DND-41 (cell line): ENCODE measurements at regions not wholly inside any gene's neighbourhood (a gene's known extent, or its start where the extent isn't known, plus 50 kb on each side); places are given as distances from the start of the nearest gene placed in this dataset.

ENCODE experiments used
- ATAC-seq: fragments of 200-7000 bp; cut with Tn5 transposase; 3 replicates; pipeline ENCODE4 v1.9.1; 2021; ENCODE audit warnings: low read depth; ENCODE audit not compliant: insufficient read depth
- DNase-seq: peaks from one replicate; pipeline ENCODE4 v3.0.0-alpha.2; 2020
- H2AFZ ChIP-seq: 2 replicates; pipeline ENCODE4 v1.6.0; 2012; ENCODE audit warnings: low read depth, low read length
- H3K27ac ChIP-seq: 2 replicates; pipeline ENCODE4 v1.5.1; 2012; ENCODE audit warnings: low read length, inconsistent platforms
- H3K27me3 ChIP-seq: fragments of 200-600 bp; sonication (generic); 2 replicates; pipeline ENCODE4 v1.6.0; 2012; ENCODE audit warnings: low read length, mild to moderate bottlenecking, inconsistent platforms; ENCODE audit not compliant: insufficient read depth, poor library complexity
- H3K36me3 ChIP-seq: 2 replicates; pipeline ENCODE4 v1.5.1; 2012; ENCODE audit warnings: low read length, inconsistent platforms; ENCODE audit not compliant: insufficient read depth
- H3K4me1 ChIP-seq: 2 replicates; pipeline ENCODE4 v1.5.1; 2012; ENCODE audit warnings: mild to moderate bottlenecking, low read length; ENCODE audit not compliant: insufficient read depth
- H3K4me2 ChIP-seq: 2 replicates; pipeline ENCODE4 v1.6.0; 2012; ENCODE audit warnings: mild to moderate bottlenecking, moderate library complexity, low read length, inconsistent platforms; ENCODE audit not compliant: insufficient read depth
- H3K4me3 ChIP-seq, 2 experiments: fragments of 200-600 bp in 1 of 2; shearing (Covaris generic) in 1 of 2; 2 replicates each; pipeline ENCODE4 v1.5.1; 2012 to 2016; ENCODE audit warnings: inconsistent platforms in 2 of 2, low read length in 2 of 2, mild to moderate bottlenecking in 2 of 2, low read depth in 1 of 2, moderate library complexity in 1 of 2
- H3K79me2 ChIP-seq: 2 replicates; pipeline ENCODE4 v1.6.0; 2012; ENCODE audit warnings: low read length, inconsistent platforms; ENCODE audit not compliant: insufficient read depth
- H3K9ac ChIP-seq: 2 replicates; pipeline ENCODE4 v1.6.0; 2012; ENCODE audit warnings: low read depth, mild to moderate bottlenecking, inconsistent platforms, low read length, moderate library complexity
- H3K9me3 ChIP-seq: 2 replicates; pipeline ENCODE4 v1.5.1; 2012; ENCODE audit warnings: low read length, moderate library complexity, mild to moderate bottlenecking, inconsistent platforms; ENCODE audit not compliant: insufficient read depth, severe bottlenecking
- H4K20me1 ChIP-seq: 2 replicates; pipeline ENCODE4 v1.6.0; 2012; ENCODE audit warnings: low read length; ENCODE audit not compliant: insufficient read depth
- CTCF ChIP-seq: IDR thresholded peaks from 2 replicates; pipeline ENCODE4 v1.5.1; 2012; ENCODE audit warnings: borderline replicate concordance, low read length, moderate library complexity, mild to moderate bottlenecking; ENCODE audit not compliant: poor library complexity, severe bottlenecking; ENCODE audit errors: extremely low read depth
- EZH2 ChIP-seq: IDR thresholded peaks from 3 replicates; pipeline ENCODE4 v1.6.1; 2012; ENCODE audit warnings: borderline replicate concordance, low read depth, mild to moderate bottlenecking, moderate library complexity, low read length, inconsistent platforms; ENCODE audit not compliant: severe bottlenecking

- DNase-seq (no peak), ATAC-seq (no peak)
- Histone ChIP-seq H3K4me2 (no peak overlapping the region), H3K36me3 (no peaks in the 10 kb centered on the region), H3K9me3 (peaks cover under 1% of the 10 kb centered on the region), H3K4me1 (no peaks in the 10 kb centered on the region), H3K79me2 (no peaks in the 10 kb centered on the region), H3K4me3 (no peak overlapping the region), H4K20me1 (no peaks in the 10 kb centered on the region), H2AFZ (no peak overlapping the region), H3K27ac (no peak overlapping the region), H3K9ac (no peak overlapping the region), H3K27me3 (no peaks in the 10 kb centered on the region)
- TF ChIP-seq CTCF (no peak), EZH2 (no peak)
These were observed 159.9 kb upstream of the PRR20A start for GRCh38 chr13:56980856-56981255.

GRCh38 chr13:56986121-56986520 is 154.6 kb upstream of the PRR20A start:
- H3K9me3 ChIP-seq = peaks cover 3% of the 10 kb centered on the region
- no peak for ATAC-seq
- TF ChIP-seq EZH2 (no peak), CTCF (no peak)

GRCh38 chr13:56988543-56988942 is 152.2 kb upstream of the PRR20A start:
- no peaks in the 10 kb centered on the region for H3K36me3 ChIP-seq
- TF ChIP-seq EZH2 (no peak), CTCF (no peak)
- H3K27me3 ChIP-seq = no peaks in the 10 kb centered on the region
- H4K20me1 ChIP-seq = no peaks in the 10 kb centered on the region
- H3K9ac ChIP-seq = no peak overlapping the region
- H3K27ac ChIP-seq = no peak overlapping the region
- no peaks in the 10 kb centered on the region for H3K79me2 ChIP-seq
- H3K9me3 ChIP-seq = peaks cover 3% of the 10 kb centered on the region
- no peak overlapping the region for H3K4me2 ChIP-seq
- no peak overlapping the region for H3K4me3 ChIP-seq
- no peaks in the 10 kb centered on the region for H3K4me1 ChIP-seq
- H2AFZ ChIP-seq = no peak overlapping the region
- ATAC-seq (no peak), DNase-seq (no peak)

More at GRCh38 chr13:56986121-56986520, 154.6 kb upstream of the PRR20A start:
- no peak for DNase-seq
- Histone ChIP-seq H3K9ac (no peak overlapping the region), H3K36me3 (no peaks in the 10 kb centered on the region), H3K4me1 (no peaks in the 10 kb centered on the region), H3K4me3 (no peak overlapping the region), H2AFZ (no peak overlapping the region), H3K27me3 (no peaks in the 10 kb centered on the region), H3K4me2 (no peak overlapping the region), H3K27ac (no peak overlapping the region), H3K79me2 (no peaks in the 10 kb centered on the region), H4K20me1 (no peaks in the 10 kb centered on the region)

- H3K4me3 ChIP-seq = no peak overlapping the region
- H3K79me2 ChIP-seq = no peaks in the 10 kb centered on the region
- TF ChIP-seq EZH2 (no peak), CTCF (no peak)
- H3K9ac ChIP-seq = no peak overlapping the region
- no peak overlapping the region for H3K27ac ChIP-seq
- ATAC-seq (no peak), DNase-seq (no peak)
- H3K36me3 ChIP-seq = no peaks in the 10 kb centered on the region
- H3K4me2 ChIP-seq = no peak overlapping the region
- no peak overlapping the region for H2AFZ ChIP-seq
- H3K4me1 ChIP-seq = no peaks in the 10 kb centered on the region
- no peaks in the 10 kb centered on the region for H4K20me1 ChIP-seq
- no peaks in the 10 kb centered on the region for H3K9me3 ChIP-seq
- no peaks in the 10 kb centered on the region for H3K27me3 ChIP-seq
These were observed 137.0 kb upstream of the PRR20A start for GRCh38 chr13:57003682-57004081.
